Subcutaneous abdominal adipose tissue (tissue), 5 donors: ENCODE measurements at regions not wholly inside any gene's neighbourhood (a gene's known extent, or its start where the extent isn't known, plus 50 kb on each side); places are given as distances from the start of the nearest gene placed in this dataset.

Source experiments
- H3K27ac ChIP-seq: one replicate; pipeline ENCODE4 v1.7.0; 2013; ENCODE audit warnings: low read depth, mild to moderate bottlenecking, inconsistent platforms, low read length, moderate library complexity
- H3K27me3 ChIP-seq, 5 donors: one replicate each; pipeline ENCODE4 v1.7.0; 2013; ENCODE audit warnings: low read length in 5 of 5, inconsistent platforms in 1 of 5; ENCODE audit not compliant: control insufficient read depth in 5 of 5, insufficient read depth in 4 of 5
- H3K36me3 ChIP-seq, 5 donors: one replicate each; pipeline ENCODE4 v1.7.0; 2013; ENCODE audit warnings: low read length in 5 of 5; ENCODE audit not compliant: control insufficient read depth in 5 of 5, insufficient read depth in 5 of 5
- H3K4me1 ChIP-seq, 5 donors: one replicate each; pipeline ENCODE4 v1.7.0; 2013; ENCODE audit warnings: low read length in 5 of 5, mild to moderate bottlenecking in 3 of 5, moderate library complexity in 1 of 5; ENCODE audit not compliant: control insufficient read depth in 5 of 5, insufficient read depth in 5 of 5
- H3K4me3 ChIP-seq, 5 donors: one replicate each; pipeline ENCODE4 v1.7.0; 2013; ENCODE audit warnings: low read length in 5 of 5, low read depth in 1 of 5
- H3K9ac ChIP-seq, 5 donors: one replicate each; pipeline ENCODE4 v1.7.0; 2013; ENCODE audit warnings: low read length in 5 of 5, mild to moderate bottlenecking in 4 of 5, moderate library complexity in 3 of 5
- H3K9me3 ChIP-seq, 5 donors: one replicate each; pipeline ENCODE4 v1.7.0; 2013; ENCODE audit warnings: low read length in 5 of 5; ENCODE audit not compliant: control insufficient read depth in 5 of 5
- donor health status: healthy.
- donor health status: healthy.
- donor health status: healthy.
- donor health status: healthy.
- donor health status: healthy.

- Histone ChIP-seq H3K9me3 (no peaks in the 10 kb centered on the region), H3K27ac (no peak overlapping the region), H3K27me3 (no peaks in the 10 kb centered on the region), H3K9ac (no peak overlapping the region), H3K36me3 (no peaks in the 10 kb centered on the region), H3K4me3 (no peak overlapping the region), H3K4me1 (no peaks in the 10 kb centered on the region)
Observed at GRCh38 chr9:82090046-82090445, 101.5 kb downstream of the SPATA31D1 start.

- Histone ChIP-seq H3K9ac (no peak overlapping the region), H3K27me3 (no peaks in the 10 kb centered on the region), H3K36me3 (no peaks in the 10 kb centered on the region), H3K4me3 (no peak overlapping the region), H3K27ac (no peak overlapping the region), H3K9me3 (no peaks in the 10 kb centered on the region), H3K4me1 (no peaks in the 10 kb centered on the region)
Observed at GRCh38 chr9:82091100-82091499, 102.5 kb downstream of the SPATA31D1 start.

- Histone ChIP-seq H3K4me1 (no peaks in the 10 kb centered on the region), H3K4me3 (no peak overlapping the region), H3K9ac (no peak overlapping the region), H3K27ac (no peak overlapping the region), H3K27me3 (no peaks in the 10 kb centered on the region), H3K36me3 (no peaks in the 10 kb centered on the region), H3K9me3 (no peaks in the 10 kb centered on the region)
Observed at GRCh38 chr9:82091610-82092009, 103.0 kb downstream of the SPATA31D1 start.

- no peaks in the 10 kb centered on the region for H3K36me3 ChIP-seq
- no peaks in the 10 kb centered on the region for H3K27me3 ChIP-seq
Observed at GRCh38 chr9:82101475-82101874, 112.9 kb downstream of the SPATA31D1 start.

GRCh38 chr9:82104252-82104651, 115.7 kb downstream of the SPATA31D1 start:
- no peaks in the 10 kb centered on the region for H3K36me3 ChIP-seq
- H3K4me1 ChIP-seq: no peaks in the 10 kb centered on the region
- no peak overlapping the region for H3K4me3 ChIP-seq
- no peak overlapping the region for H3K27ac ChIP-seq
- no peaks in the 10 kb centered on the region for H3K27me3 ChIP-seq
- peaks cover 0 to 15% (median 7%) of the 10 kb centered on the region in 5 donors for H3K9me3 ChIP-seq
- H3K9ac ChIP-seq: no peak overlapping the region

More at GRCh38 chr9:82101475-82101874, 112.9 kb downstream of the SPATA31D1 start:
- peaks cover 2 to 15% (median 7%) of the 10 kb centered on the region in 5 donors for H3K9me3 ChIP-seq
- no peaks in the 10 kb centered on the region for H3K4me1 ChIP-seq
- no peak overlapping the region for H3K4me3 ChIP-seq
- H3K9ac ChIP-seq: no peak overlapping the region
- H3K27ac ChIP-seq: no peak overlapping the region

GRCh38 chr9:82105729-82106128, 117.2 kb downstream of the SPATA31D1 start:
- H3K9me3 ChIP-seq: peaks cover 0 to 8% (median 7%) of the 10 kb centered on the region in 5 donors
- H3K4me3 ChIP-seq: no peak overlapping the region
- H3K36me3 ChIP-seq: no peaks in the 10 kb centered on the region
- H3K4me1 ChIP-seq: no peaks in the 10 kb centered on the region
- no peak overlapping the region for H3K27ac ChIP-seq
- H3K27me3 ChIP-seq: no peaks in the 10 kb centered on the region
- no peak overlapping the region for H3K9ac ChIP-seq

- Histone ChIP-seq H3K27me3 (no peaks in the 10 kb centered on the region), H3K27ac (no peak overlapping the region), H3K4me1 (no peaks in the 10 kb centered on the region), H3K4me3 (no peak overlapping the region), H3K36me3 (no peaks in the 10 kb centered on the region), H3K9me3 (peaks cover 0 to 9% (median 3%) of the 10 kb centered on the region in 5 donors), H3K9ac (no peak overlapping the region)
Observed at GRCh38 chr9:82106536-82106935, 118.0 kb downstream of the SPATA31D1 start.

- Histone ChIP-seq H3K27me3 (no peaks in the 10 kb centered on the region), H3K4me3 (no peak overlapping the region)
Observed at GRCh38 chr9:82108474-82108873, 119.9 kb downstream of the SPATA31D1 start.

GRCh38 chr9:82108941-82109340, 120.4 kb downstream of the SPATA31D1 start:
- Histone ChIP-seq H3K4me3 (no peak overlapping the region), H3K9ac (no peak overlapping the region), H3K27ac (no peak overlapping the region), H3K4me1 (no peaks in the 10 kb centered on the region), H3K36me3 (no peaks in the 10 kb centered on the region), H3K9me3 (peaks cover 0 to 2% (median 0%) of the 10 kb centered on the region in 5 donors), H3K27me3 (no peaks in the 10 kb centered on the region)

More at GRCh38 chr9:82108474-82108873, 119.9 kb downstream of the SPATA31D1 start:
- no peaks in the 10 kb centered on the region for H3K4me1 ChIP-seq
- H3K36me3 ChIP-seq: no peaks in the 10 kb centered on the region
- H3K9ac ChIP-seq: no peak overlapping the region
- H3K27ac ChIP-seq: no peak overlapping the region
- H3K9me3 ChIP-seq: peaks cover 0 to 2% (median 0%) of the 10 kb centered on the region in 5 donors

GRCh38 chr9:82109626-82110025, 121.1 kb downstream of the SPATA31D1 start:
- Histone ChIP-seq H3K9ac (no peak overlapping the region), H3K27me3 (no peaks in the 10 kb centered on the region), H3K4me3 (no peak overlapping the region), H3K36me3 (no peaks in the 10 kb centered on the region), H3K27ac (no peak overlapping the region), H3K9me3 (peaks cover 0 to 2% (median 0%) of the 10 kb centered on the region in 5 donors), H3K4me1 (no peaks in the 10 kb centered on the region)

- H3K9ac ChIP-seq: no peak overlapping the region
- H3K4me3 ChIP-seq: no peak overlapping the region
- H3K4me1 ChIP-seq: no peaks in the 10 kb centered on the region
- H3K36me3 ChIP-seq: no peaks in the 10 kb centered on the region
- H3K27me3 ChIP-seq: no peaks in the 10 kb centered on the region
- H3K27ac ChIP-seq: no peak overlapping the region
- H3K9me3 ChIP-seq: peaks cover 0 to 2% (median 0%) of the 10 kb centered on the region in 5 donors
Observed at GRCh38 chr9:82110881-82111280, 122.3 kb downstream of the SPATA31D1 start.
